ENCODE measurements at regions not wholly inside any gene's neighbourhood (a gene's known extent, or its start where the extent isn't known, plus 50 kb on each side); places are given as distances from the start of the nearest gene placed in this dataset.

DNA sequence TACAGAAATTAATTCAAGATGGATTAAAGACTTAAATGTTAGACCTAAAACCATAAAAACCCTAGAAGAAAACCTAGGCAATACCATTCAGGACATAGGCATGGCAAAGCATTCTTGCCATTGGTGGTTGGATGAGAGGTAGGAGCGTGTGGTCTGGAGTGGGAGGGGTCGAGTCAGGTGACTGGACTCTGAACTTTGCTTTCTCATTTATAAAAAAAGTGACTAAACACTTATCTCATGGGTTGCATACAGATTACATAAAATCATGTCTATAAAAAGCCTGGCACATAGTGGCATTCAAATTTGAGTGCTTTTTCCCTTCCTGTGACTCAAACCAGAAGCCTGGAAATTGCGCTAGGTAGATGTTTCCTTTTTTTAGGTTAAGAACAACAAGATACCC lies 159.7 kb upstream of the SHISA6 start:
- 21 to 50% (median 44%) methylated on average over 3 of the region's 3 CpGs for WGBS, 5 donors
- Histone ChIP-seq H3K36me3 (no peaks in the 10 kb centered on the region), H3K27me3 (peaks cover 0 to 8% (median 0%) of the 10 kb centered on the region in 3 donors), H3K27ac (no peak overlapping the region), H3K4me3 (no peak overlapping the region), H3K9me3 (no peaks in the 10 kb centered on the region), H3K4me1 (no peaks in the 10 kb centered on the region)
- no peak for DNase-seq
- TF ChIP-seq, protein P1, sequence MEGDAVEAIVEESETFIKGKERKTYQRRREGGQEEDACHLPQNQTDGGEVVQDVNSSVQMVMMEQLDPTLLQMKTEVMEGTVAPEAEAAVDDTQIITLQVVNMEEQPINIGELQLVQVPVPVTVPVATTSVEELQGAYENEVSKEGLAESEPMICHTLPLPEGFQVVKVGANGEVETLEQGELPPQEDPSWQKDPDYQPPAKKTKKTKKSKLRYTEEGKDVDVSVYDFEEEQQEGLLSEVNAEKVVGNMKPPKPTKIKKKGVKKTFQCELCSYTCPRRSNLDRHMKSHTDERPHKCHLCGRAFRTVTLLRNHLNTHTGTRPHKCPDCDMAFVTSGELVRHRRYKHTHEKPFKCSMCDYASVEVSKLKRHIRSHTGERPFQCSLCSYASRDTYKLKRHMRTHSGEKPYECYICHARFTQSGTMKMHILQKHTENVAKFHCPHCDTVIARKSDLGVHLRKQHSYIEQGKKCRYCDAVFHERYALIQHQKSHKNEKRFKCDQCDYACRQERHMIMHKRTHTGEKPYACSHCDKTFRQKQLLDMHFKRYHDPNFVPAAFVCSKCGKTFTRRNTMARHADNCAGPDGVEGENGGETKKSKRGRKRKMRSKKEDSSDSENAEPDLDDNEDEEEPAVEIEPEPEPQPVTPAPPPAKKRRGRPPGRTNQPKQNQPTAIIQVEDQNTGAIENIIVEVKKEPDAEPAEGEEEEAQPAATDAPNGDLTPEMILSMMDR (IDR thresholded peaks at IDR 0.05) = no peak
- TF ChIP-seq EP300 (IDR thresholded peaks at IDR 0.05) (no peak), POLR2AphosphoS5 (IDR thresholded peaks at IDR 0.05) (no peak), POLR2A (IDR thresholded peaks at IDR 0.05) (no peak)
- intact Hi-C loops (cut with DNase I; ENCODE audit: low total_unique reads) = no loop called here

DNA sequence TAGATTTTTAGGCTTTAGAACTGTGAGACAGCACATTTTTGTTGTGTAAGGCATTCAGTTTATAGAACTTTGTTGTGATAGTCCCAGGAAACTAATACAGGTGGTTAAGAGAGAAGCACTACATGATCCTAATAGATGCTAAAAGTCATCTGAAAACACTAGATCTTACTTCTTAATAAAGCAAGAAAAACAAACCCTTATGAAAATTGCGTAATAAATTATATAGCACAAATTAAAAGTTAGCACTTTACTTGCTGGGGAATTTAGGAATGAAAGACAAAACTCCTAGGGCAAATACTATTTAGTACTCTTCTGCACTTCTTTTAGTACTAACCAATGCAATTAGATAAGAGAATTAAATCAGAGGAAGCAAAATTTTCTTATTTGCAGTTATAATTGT lies 163.3 kb upstream of the SHISA6 start:
- Histone ChIP-seq H3K4me1 (no peaks in the 10 kb centered on the region), H3K9me3 (no peaks in the 10 kb centered on the region), H3K4me3 (no peak overlapping the region), H3K27me3 (peaks cover 0 to 8% (median 0%) of the 10 kb centered on the region in 3 donors), H3K36me3 (no peaks in the 10 kb centered on the region), H3K27ac (no peak overlapping the region)
- DNase-seq = no peak
- intact Hi-C loops (cut with DNase I; ENCODE audit: low total_unique reads) = no loop called here
- TF ChIP-seq, protein P1 (IDR thresholded peaks at IDR 0.05) = no peak
- no peak for TF ChIP-seq EP300 (IDR thresholded peaks at IDR 0.05)
- no peak for TF ChIP-seq POLR2AphosphoS5 (IDR thresholded peaks at IDR 0.05)
- TF ChIP-seq POLR2A (IDR thresholded peaks at IDR 0.05) = no peak
- WGBS, 5 donors = 91 to 99% (median 92%) methylated on average over 1 of the region's 1 CpG

DNA sequence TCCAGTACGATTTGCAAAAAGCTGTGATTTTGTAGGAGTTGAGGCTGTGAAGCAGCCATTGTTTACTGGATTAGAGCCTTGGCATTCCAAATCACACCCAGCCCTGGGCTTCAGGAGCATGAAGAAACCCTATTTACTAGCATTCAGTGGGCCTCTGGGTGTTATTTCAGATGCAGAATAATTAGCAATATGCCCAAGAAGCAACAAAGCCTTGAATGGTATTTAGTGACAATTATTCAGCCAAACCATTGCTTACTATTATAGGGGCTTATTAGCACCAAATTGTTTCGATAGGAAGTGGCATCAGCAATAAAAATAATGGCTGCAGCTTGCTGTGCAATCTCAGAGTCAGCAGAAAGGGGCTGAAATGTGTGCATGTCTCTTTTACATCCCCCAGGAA lies 166.6 kb upstream of the SHISA6 start:
- TF ChIP-seq EP300 (IDR thresholded peaks at IDR 0.05) (no peak), POLR2AphosphoS5 (IDR thresholded peaks at IDR 0.05) (no peak), POLR2A (IDR thresholded peaks at IDR 0.05) (no peak)
- TF ChIP-seq, protein P1 (IDR thresholded peaks at IDR 0.05) = no peak
- H3K27me3 ChIP-seq = no peaks in the 10 kb centered on the region
- H3K4me1 ChIP-seq = no peaks in the 10 kb centered on the region
- WGBS, 5 donors = 49 to 73% (median 62%) methylated on average over 2 of the region's 2 CpGs
- no peaks in the 10 kb centered on the region for H3K36me3 ChIP-seq
- peaks cover 0 to 18% (median 12%) of the 10 kb centered on the region in 4 donors for H3K9me3 ChIP-seq
- intact Hi-C loops (cut with DNase I; ENCODE audit: low total_unique reads) = no loop called here
- H3K27ac ChIP-seq = no peak overlapping the region
- no peak for DNase-seq
- no peak overlapping the region for H3K4me3 ChIP-seq

DNA sequence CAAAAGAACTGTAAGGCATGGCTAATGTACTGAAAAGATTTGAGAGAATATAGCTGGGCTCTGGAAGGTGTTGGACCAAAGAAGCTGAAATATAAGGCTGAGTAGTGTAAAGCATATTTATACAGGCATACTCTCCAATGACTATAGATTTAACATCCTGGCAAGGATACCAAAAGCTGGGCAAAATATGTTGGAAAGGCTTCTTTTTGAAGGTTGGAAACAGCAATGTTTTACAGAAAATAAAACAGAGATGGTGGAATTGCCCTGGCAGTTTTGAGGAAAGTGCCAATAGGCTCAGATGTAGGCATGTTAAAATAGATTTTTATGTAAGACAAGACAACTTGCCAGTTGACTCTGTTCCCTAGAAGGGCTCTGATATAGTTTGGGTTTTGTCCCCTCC lies 184.1 kb upstream of the SHISA6 start:
- no peaks in the 10 kb centered on the region for H3K36me3 ChIP-seq
- no peak overlapping the region for H3K4me3 ChIP-seq

More for the DNA sequence above, 184.1 kb upstream of the SHISA6 start:
- H3K9me3 ChIP-seq = peaks cover 0 to 10% (median 4%) of the 10 kb centered on the region in 4 donors
- TF ChIP-seq POLR2AphosphoS5 (IDR thresholded peaks at IDR 0.05) = no peak
- no peak for TF ChIP-seq EP300 (IDR thresholded peaks at IDR 0.05)
- no peak for TF ChIP-seq POLR2A (IDR thresholded peaks at IDR 0.05)
- TF ChIP-seq, protein P1 (IDR thresholded peaks at IDR 0.05) = no peak
- no peak overlapping the region for H3K27ac ChIP-seq
- intact Hi-C loops (cut with DNase I; ENCODE audit: low total_unique reads) = no loop called here
- DNase-seq = no peak
- no peaks in the 10 kb centered on the region for H3K4me1 ChIP-seq
- peaks cover 0 to 6% (median 0%) of the 10 kb centered on the region in 3 donors for H3K27me3 ChIP-seq

Measured in stomach (tissue), 8 donors.